A549 (cell line): ENCODE measurements at regions not wholly inside any gene's neighbourhood (a gene's known extent, or its start where the extent isn't known, plus 50 kb on each side); places are given as distances from the start of the nearest gene placed in this dataset.

Experiments
- EHF ChIP-seq: fragments of 250-450 bp; sonication (Bioruptor Pico); IDR thresholded peaks from 2 replicates; pipeline ENCODE4 v1.5.0; 2020; ENCODE audit warnings: mild to moderate bottlenecking
- ELK1 ChIP-seq: fragments of 150-350 bp; IDR thresholded peaks from 2 replicates; pipeline ENCODE4 v1.6.1; 2014; ENCODE audit warnings: low read depth, mild to moderate bottlenecking, low read length
- ESRRA ChIP-seq: fragments of 150-350 bp; IDR thresholded peaks from 2 replicates; pipeline ENCODE4 v1.6.1; 2014; ENCODE audit warnings: mild to moderate bottlenecking, low read length, borderline replicate concordance
- GATA3 ChIP-seq: IDR thresholded peaks from 2 replicates; pipeline ENCODE4 v1.6.1; 2012; ENCODE audit warnings: borderline replicate concordance
- NR3C1 ChIP-seq: fragments of >200 bp; sonication (Bioruptor Twin); formaldehyde crosslinking; IDR thresholded peaks from 3 replicates; pipeline ENCODE4 v1.6.1; 2017
- POLR2A ChIP-seq: IDR thresholded peaks from 2 replicates; pipeline ENCODE4 v1.6.1; 2012; ENCODE audit warnings: mild to moderate bottlenecking, low read length
- RAD21 ChIP-seq, 2 experiments: fragments of >200 bp in 1 of 2; sonication (Bioruptor Twin) in 1 of 2; formaldehyde crosslinking in 1 of 2; IDR thresholded peaks in 1 of 2; conservative IDR thresholded peaks in 1 of 2; 2 replicates in 1 of 2; 3 replicates in 1 of 2; pipeline ENCODE4 v1.6.1; 2012 to 2018; ENCODE audit warnings: inconsistent platforms in 1 of 2
- RCOR1 ChIP-seq: fragments of 150-350 bp; IDR thresholded peaks from 2 replicates; pipeline ENCODE4 v1.6.1; 2014; ENCODE audit warnings: antibody characterized with exemption, low read length, low read depth
- REST ChIP-seq: fragments of 200-600 bp; sonication (generic); IDR thresholded peaks from 2 replicates; pipeline ENCODE4 v1.6.1; 2016; ENCODE audit warnings: antibody characterized with exemption, mild to moderate bottlenecking, moderate library complexity
- RFX5 ChIP-seq: fragments of 450-650 bp; IDR thresholded peaks from 2 replicates; pipeline ENCODE4 v1.7.1; 2014; ENCODE audit warnings: antibody characterized with exemption, mild to moderate bottlenecking, moderate library complexity
- SREBF2 ChIP-seq: fragments of 450-650 bp; IDR thresholded peaks from 2 replicates; pipeline ENCODE4 v1.6.1; 2014; ENCODE audit warnings: mild to moderate bottlenecking, moderate library complexity
- TF ChIP-seq, protein P1 (sequence below): fragments of >200 bp; sonication (Bioruptor Twin); formaldehyde crosslinking; IDR thresholded peaks from 3 replicates; pipeline ENCODE4 v1.5.1; 2016

DNA sequence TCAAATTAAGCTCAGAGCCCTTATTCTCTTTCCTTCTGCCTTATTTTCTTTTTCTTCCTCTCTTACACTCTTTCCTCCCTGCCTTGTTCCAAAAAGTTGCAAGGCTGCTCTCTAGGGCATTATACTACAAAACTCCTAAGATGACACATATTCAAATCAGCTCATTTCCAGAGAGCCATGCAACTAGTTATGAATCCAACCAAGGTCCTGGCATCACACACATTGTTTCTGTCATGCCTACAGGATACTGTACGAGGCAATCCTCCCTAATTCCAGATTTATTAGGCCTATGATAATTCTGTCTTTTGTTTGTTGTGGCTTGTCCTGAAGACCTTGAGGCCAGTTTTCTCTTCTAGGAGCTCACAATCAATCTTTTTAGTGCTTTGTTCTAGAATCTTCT, 87.0 kb upstream of the TBCA start:
- TF ChIP-seq, protein P1, sequence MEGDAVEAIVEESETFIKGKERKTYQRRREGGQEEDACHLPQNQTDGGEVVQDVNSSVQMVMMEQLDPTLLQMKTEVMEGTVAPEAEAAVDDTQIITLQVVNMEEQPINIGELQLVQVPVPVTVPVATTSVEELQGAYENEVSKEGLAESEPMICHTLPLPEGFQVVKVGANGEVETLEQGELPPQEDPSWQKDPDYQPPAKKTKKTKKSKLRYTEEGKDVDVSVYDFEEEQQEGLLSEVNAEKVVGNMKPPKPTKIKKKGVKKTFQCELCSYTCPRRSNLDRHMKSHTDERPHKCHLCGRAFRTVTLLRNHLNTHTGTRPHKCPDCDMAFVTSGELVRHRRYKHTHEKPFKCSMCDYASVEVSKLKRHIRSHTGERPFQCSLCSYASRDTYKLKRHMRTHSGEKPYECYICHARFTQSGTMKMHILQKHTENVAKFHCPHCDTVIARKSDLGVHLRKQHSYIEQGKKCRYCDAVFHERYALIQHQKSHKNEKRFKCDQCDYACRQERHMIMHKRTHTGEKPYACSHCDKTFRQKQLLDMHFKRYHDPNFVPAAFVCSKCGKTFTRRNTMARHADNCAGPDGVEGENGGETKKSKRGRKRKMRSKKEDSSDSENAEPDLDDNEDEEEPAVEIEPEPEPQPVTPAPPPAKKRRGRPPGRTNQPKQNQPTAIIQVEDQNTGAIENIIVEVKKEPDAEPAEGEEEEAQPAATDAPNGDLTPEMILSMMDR: no peak
- TF ChIP-seq NR3C1: no peak
- no peak for TF ChIP-seq GATA3
- TF ChIP-seq RCOR1: no peak
- TF ChIP-seq RFX5: no peak
- no peak for TF ChIP-seq RAD21 (conservative IDR thresholded peaks at IDR 0.05 in 1 of 2, IDR thresholded peaks at IDR 0.05 in 1 of 2)
- TF ChIP-seq ESRRA: no peak
- no peak for TF ChIP-seq REST
- TF ChIP-seq SREBF2: no peak
- no peak for TF ChIP-seq POLR2A
- TF ChIP-seq EHF: no peak
- no peak for TF ChIP-seq ELK1
